Keratinocyte (primary cell): ENCODE measurements at regions not wholly inside any gene's neighbourhood (a gene's known extent, or its start where the extent isn't known, plus 50 kb on each side); places are given as distances from the start of the nearest gene placed in this dataset.

Source experiments
- DNase-seq: peaks from one replicate; pipeline ENCODE4 v3.0.0-alpha.2; 2011; ENCODE audit warnings: low read depth, missing footprints, low spot score
- FAIRE-seq: peaks from 2 replicates; lab custom pipeline; 2011; peaks lifted over from hg19 to GRCh38; lab: Jason Lieb, UNC
- H2AFZ ChIP-seq: 2 replicates; pipeline ENCODE4 v1.6.0; 2012; ENCODE audit warnings: low read length, control low read depth, inconsistent platforms; ENCODE audit not compliant: control insufficient read depth
- H3K27ac ChIP-seq: 2 replicates; pipeline ENCODE4 v1.5.1; 2011; ENCODE audit warnings: low read length; ENCODE audit not compliant: control insufficient read depth, insufficient read depth
- H3K27me3 ChIP-seq: 3 replicates; pipeline ENCODE4 v1.6.0; 2011; ENCODE audit warnings: low read length; ENCODE audit not compliant: control insufficient read depth, insufficient read depth; ENCODE audit errors: extremely low read depth
- H3K36me3 ChIP-seq, 2 experiments: 2 replicates in 1 of 2; 3 replicates in 1 of 2; pipeline ENCODE4 v1.5.1; 2011; ENCODE audit warnings: low read length in 2 of 2, mild to moderate bottlenecking in 1 of 2; ENCODE audit not compliant: control insufficient read depth in 2 of 2, insufficient read depth in 2 of 2; ENCODE audit errors: extremely low read depth in 1 of 2
- H3K4me1 ChIP-seq: 3 replicates; pipeline ENCODE4 v1.5.1; 2011; ENCODE audit warnings: low read length; ENCODE audit not compliant: control insufficient read depth, insufficient read depth; ENCODE audit errors: extremely low read depth
- H3K4me2 ChIP-seq: 3 replicates; pipeline ENCODE4 v1.6.0; 2011; ENCODE audit warnings: low read depth, low read length; ENCODE audit not compliant: control insufficient read depth, insufficient read depth; ENCODE audit errors: extremely low read depth
- H3K4me3 ChIP-seq, 3 experiments: fragments of 200-600 bp in 1 of 3; sonication (generic) in 1 of 3; 2 replicates in 2 of 3; 3 replicates in 1 of 3; pipeline ENCODE4 v1.5.1; 2011 to 2016; ENCODE audit warnings: low read length in 3 of 3, mild to moderate bottlenecking in 3 of 3, control low read depth in 2 of 3, inconsistent platforms in 1 of 3, low read depth in 1 of 3, mixed read lengths in 1 of 3, mixed run types in 1 of 3, moderate library complexity in 1 of 3; ENCODE audit not compliant: control insufficient read depth in 2 of 3, insufficient read depth in 2 of 3; ENCODE audit errors: extremely low read depth in 1 of 3
- H3K79me2 ChIP-seq: 2 replicates; pipeline ENCODE4 v1.6.0; 2012; ENCODE audit warnings: low read length; ENCODE audit not compliant: control insufficient read depth, insufficient read depth
- H3K9ac ChIP-seq: 3 replicates; pipeline ENCODE4 v1.6.0; 2011; ENCODE audit warnings: low read length; ENCODE audit not compliant: control insufficient read depth, insufficient read depth; ENCODE audit errors: extremely low read depth
- H3K9me1 ChIP-seq: 3 replicates; pipeline ENCODE4 v1.6.0; 2011; ENCODE audit warnings: low read length; ENCODE audit not compliant: control insufficient read depth, insufficient read depth; ENCODE audit errors: extremely low read depth
- H3K9me3 ChIP-seq: 2 replicates; pipeline ENCODE4 v1.5.1; 2012; ENCODE audit warnings: low read depth, low read length; ENCODE audit not compliant: control insufficient read depth
- H4K20me1 ChIP-seq: 3 replicates; pipeline ENCODE4 v1.6.0; 2011; ENCODE audit warnings: low read length; ENCODE audit not compliant: control insufficient read depth, insufficient read depth; ENCODE audit errors: extremely low read depth
- EZH2 ChIP-seq: IDR thresholded peaks from one replicate; pipeline ENCODE4 v1.6.1; 2012; ENCODE audit warnings: inconsistent platforms, mild to moderate bottlenecking, low read length, moderate library complexity
- dilution Hi-C: fragments of 300-500 bp; cut with MboI; formaldehyde crosslinking; loops from one replicate; pipeline ENCODE4 v1.7.0; 2020; ENCODE audit warnings: low sequenced_read_pairs; ENCODE audit not compliant: extremely low pct_ligation_motif_present
- TF ChIP-seq, protein P1 (sequence below), 3 experiments: IDR thresholded peaks in 1 of 3; conservative IDR thresholded peaks in 1 of 3; optimal IDR thresholded peaks in 1 of 3; 2 replicates in 2 of 3; 3 replicates in 1 of 3; pipeline versions ENCODE3 to v1.5.1; 2011; ENCODE audit warnings: low read length in 3 of 3, mild to moderate bottlenecking in 3 of 3, moderate library complexity in 2 of 3, control low read depth in 1 of 3, inconsistent platforms in 1 of 3; ENCODE audit not compliant: insufficient read depth in 2 of 3; ENCODE audit errors: extremely low read depth in 1 of 3

DNA sequence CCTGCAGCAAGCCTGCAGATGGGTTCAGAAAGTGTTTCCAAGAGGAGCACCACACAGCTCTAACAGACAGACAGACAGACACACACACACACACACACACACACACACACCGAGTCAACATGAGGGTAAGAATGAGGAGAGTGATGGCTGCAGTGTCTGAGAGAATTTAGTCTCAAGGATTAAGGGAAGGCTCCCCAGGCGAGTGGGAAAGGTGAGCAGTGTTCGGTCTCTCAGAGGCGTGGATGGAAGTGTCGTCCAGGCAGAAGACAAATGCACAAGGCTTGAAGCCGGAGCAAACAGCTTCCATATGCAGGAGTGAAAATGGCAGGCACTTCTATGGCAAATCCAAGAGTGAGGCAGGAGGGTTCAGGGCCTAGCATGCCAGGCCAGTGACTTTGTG is 770.1 kb downstream of the KCNJ18 start:
- TF ChIP-seq EZH2 = no peak
- TF ChIP-seq, protein P1, sequence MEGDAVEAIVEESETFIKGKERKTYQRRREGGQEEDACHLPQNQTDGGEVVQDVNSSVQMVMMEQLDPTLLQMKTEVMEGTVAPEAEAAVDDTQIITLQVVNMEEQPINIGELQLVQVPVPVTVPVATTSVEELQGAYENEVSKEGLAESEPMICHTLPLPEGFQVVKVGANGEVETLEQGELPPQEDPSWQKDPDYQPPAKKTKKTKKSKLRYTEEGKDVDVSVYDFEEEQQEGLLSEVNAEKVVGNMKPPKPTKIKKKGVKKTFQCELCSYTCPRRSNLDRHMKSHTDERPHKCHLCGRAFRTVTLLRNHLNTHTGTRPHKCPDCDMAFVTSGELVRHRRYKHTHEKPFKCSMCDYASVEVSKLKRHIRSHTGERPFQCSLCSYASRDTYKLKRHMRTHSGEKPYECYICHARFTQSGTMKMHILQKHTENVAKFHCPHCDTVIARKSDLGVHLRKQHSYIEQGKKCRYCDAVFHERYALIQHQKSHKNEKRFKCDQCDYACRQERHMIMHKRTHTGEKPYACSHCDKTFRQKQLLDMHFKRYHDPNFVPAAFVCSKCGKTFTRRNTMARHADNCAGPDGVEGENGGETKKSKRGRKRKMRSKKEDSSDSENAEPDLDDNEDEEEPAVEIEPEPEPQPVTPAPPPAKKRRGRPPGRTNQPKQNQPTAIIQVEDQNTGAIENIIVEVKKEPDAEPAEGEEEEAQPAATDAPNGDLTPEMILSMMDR (optimal IDR thresholded peaks at IDR 0.05 in 1 of 3, IDR thresholded peaks at IDR 0.05 in 1 of 3, conservative IDR thresholded peaks at IDR 0.05 in 1 of 3; ENCODE audit: extremely low read depth in 1 of 3, insufficient read depth in 2 of 3, low read length in 3 of 3) = no peak
- no peak overlapping the region for H3K27ac ChIP-seq
- dilution Hi-C loops = no loop called here
- no peak for DNase-seq
- H3K36me3 ChIP-seq = no peaks in the 10 kb centered on the region
- no peaks in the 10 kb centered on the region for H4K20me1 ChIP-seq
- H3K4me2 ChIP-seq = no peak overlapping the region
- peaks cover 8% of the 10 kb centered on the region for H3K9me3 ChIP-seq
- H3K4me1 ChIP-seq = no peaks in the 10 kb centered on the region
- no peak for FAIRE-seq
- no peaks in the 10 kb centered on the region for H3K79me2 ChIP-seq
- H3K4me3 ChIP-seq = no peak overlapping the region
- no peak overlapping the region for H3K9ac ChIP-seq
- no peaks in the 10 kb centered on the region for H3K27me3 ChIP-seq
- no peaks in the 10 kb centered on the region for H3K9me1 ChIP-seq
- no peak overlapping the region for H2AFZ ChIP-seq

DNA sequence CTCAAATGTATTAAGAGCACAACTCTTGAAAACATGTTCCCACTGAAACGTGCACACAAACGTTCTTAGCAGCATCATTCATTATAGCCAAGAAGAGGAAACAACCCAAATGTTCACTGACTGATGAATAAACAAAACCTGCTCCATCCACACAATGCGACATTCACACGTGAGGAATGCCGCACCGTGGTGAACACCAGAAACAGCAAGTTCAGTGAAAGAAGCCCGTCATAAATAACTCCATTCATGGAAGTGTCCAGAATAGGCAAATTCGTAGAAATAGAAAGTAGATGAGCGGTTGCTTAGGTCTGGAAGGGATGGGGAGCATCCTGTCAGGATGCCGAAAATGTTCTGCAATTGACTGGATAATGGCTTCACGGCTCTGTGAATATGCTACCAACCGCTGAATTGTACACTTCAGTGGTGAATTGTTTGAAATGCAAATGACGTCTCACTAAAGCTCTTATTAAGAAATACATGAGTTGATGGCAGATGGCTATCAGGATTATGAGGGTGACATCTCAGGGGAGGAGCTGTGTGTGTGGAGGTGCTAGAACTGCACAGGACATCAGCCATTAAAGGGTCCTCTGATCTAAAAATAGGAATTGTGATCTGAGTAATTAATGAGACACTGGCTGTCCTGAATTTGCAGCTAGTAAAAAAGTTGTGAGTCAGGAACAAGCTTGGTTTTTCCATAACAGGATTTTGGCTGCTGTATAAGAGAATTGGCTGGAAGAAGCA is 771.0 kb downstream of the KCNJ18 start:
- dilution Hi-C loops = no loop called here
- peaks cover 8% of the 10 kb centered on the region for H3K9me3 ChIP-seq
- TF ChIP-seq, protein P1 (optimal IDR thresholded peaks at IDR 0.05 in 1 of 3, IDR thresholded peaks at IDR 0.05 in 1 of 3, conservative IDR thresholded peaks at IDR 0.05 in 1 of 3; ENCODE audit: extremely low read depth in 1 of 3, insufficient read depth in 2 of 3, low read length in 3 of 3) = no peak
- TF ChIP-seq EZH2 = no peak
- no peaks in the 10 kb centered on the region for H3K9me1 ChIP-seq
- no peaks in the 10 kb centered on the region for H3K27me3 ChIP-seq
- no peak overlapping the region for H3K4me2 ChIP-seq
- H4K20me1 ChIP-seq = no peaks in the 10 kb centered on the region
- H3K9ac ChIP-seq = no peak overlapping the region
- DNase-seq (no peak), FAIRE-seq (peak; percentile 17)
- H3K4me3 ChIP-seq = no peak overlapping the region
- no peak overlapping the region for H2AFZ ChIP-seq
- H3K79me2 ChIP-seq = no peaks in the 10 kb centered on the region
- H3K27ac ChIP-seq = no peak overlapping the region
- no peaks in the 10 kb centered on the region for H3K36me3 ChIP-seq
- no peaks in the 10 kb centered on the region for H3K4me1 ChIP-seq
